Activated naive CD8-positive, alpha-beta T cell treated with anti-CD3 and anti-CD28 coated beads for 36 hours (primary cell): ENCODE measurements at regions not wholly inside any gene's neighbourhood (a gene's known extent, or its start where the extent isn't known, plus 50 kb on each side); places are given as distances from the start of the nearest gene placed in this dataset.

Source experiments
- DNase-seq: peaks from one replicate; pipeline ENCODE4 v3.0.0; 2021
- H3K27ac Mint-ChIP-seq: one replicate; pipeline ENCODE4 v1.8.0; 2022; ENCODE audit warnings: mild to moderate bottlenecking, moderate library complexity, mixed read lengths
- H3K27me3 Mint-ChIP-seq: one replicate; pipeline ENCODE4 v1.8.0; 2022; ENCODE audit warnings: mild to moderate bottlenecking, mixed read lengths
- H3K36me3 Mint-ChIP-seq: one replicate; pipeline ENCODE4 v1.8.0; 2021; ENCODE audit warnings: mild to moderate bottlenecking, mixed read lengths
- H3K4me1 Mint-ChIP-seq: one replicate; pipeline ENCODE4 v1.8.0; 2021; ENCODE audit warnings: mixed read lengths
- H3K4me3 Mint-ChIP-seq: one replicate; pipeline ENCODE4 v1.8.0; 2022; ENCODE audit warnings: mild to moderate bottlenecking, moderate library complexity, mixed read lengths
- H3K9me3 Mint-ChIP-seq: one replicate; pipeline ENCODE4 v1.8.0; 2022; ENCODE audit warnings: mixed read lengths

DNA sequence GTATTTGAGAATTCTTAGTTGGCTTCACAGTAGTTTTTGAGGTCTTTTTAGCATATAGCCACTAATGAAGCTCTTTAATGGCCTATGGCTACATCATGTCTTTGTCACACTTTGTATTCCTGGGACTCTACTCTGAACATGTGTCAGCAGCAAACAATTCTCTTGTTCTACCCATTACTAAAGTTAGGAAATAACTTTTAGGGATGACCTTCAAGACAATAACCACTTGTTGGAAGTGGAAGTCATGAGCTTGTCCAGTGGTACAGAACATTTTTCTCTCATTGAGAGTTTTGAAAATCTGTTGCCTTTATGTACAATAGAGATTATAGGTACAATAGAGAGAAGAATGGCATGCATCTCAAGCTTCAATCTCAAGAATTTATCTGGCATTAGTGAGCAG, 571.6 kb upstream of the JAG1 start:
- Mint-ChIP-seq H3K4me1 (no peaks in the 10 kb centered on the region), H3K27me3 (peaks cover 13% of the 10 kb centered on the region), H3K9me3 (peaks cover 3% of the 10 kb centered on the region), H3K27ac (no peak overlapping the region), H3K36me3 (no peaks in the 10 kb centered on the region), H3K4me3 (no peak overlapping the region)
- no peak for DNase-seq

DNA sequence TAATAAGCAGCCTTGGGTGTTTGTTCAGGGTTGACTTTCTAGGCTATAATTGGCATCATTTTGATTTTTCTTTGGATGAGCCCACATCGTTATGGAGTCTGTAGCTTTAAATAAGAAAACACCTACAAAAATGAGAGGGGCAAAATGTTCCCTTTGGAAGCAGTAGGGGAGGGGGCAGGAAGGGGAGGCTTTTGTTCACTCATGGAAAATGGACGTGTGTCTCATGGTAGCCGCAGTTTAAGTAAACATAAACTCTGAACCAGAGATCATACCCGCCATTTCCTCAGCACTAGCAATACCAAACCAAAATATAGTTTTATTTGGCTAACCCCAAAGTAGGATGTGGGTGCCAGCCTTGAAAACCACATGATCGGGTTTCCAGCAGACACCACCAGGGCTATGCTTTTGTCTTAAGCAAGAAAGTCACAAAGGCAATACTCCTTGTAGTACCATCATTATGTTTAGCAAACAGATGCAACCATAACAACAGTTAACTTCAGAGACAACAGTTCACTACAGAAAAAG, 572.5 kb upstream of the JAG1 start:
- H3K9me3 Mint-ChIP-seq = no peaks in the 10 kb centered on the region
- peaks cover 13% of the 10 kb centered on the region for H3K27me3 Mint-ChIP-seq
- no peak for DNase-seq
- H3K36me3 Mint-ChIP-seq = no peaks in the 10 kb centered on the region
- H3K4me1 Mint-ChIP-seq = no peaks in the 10 kb centered on the region
- no peak overlapping the region for H3K27ac Mint-ChIP-seq
- H3K4me3 Mint-ChIP-seq = no peak overlapping the region

DNA sequence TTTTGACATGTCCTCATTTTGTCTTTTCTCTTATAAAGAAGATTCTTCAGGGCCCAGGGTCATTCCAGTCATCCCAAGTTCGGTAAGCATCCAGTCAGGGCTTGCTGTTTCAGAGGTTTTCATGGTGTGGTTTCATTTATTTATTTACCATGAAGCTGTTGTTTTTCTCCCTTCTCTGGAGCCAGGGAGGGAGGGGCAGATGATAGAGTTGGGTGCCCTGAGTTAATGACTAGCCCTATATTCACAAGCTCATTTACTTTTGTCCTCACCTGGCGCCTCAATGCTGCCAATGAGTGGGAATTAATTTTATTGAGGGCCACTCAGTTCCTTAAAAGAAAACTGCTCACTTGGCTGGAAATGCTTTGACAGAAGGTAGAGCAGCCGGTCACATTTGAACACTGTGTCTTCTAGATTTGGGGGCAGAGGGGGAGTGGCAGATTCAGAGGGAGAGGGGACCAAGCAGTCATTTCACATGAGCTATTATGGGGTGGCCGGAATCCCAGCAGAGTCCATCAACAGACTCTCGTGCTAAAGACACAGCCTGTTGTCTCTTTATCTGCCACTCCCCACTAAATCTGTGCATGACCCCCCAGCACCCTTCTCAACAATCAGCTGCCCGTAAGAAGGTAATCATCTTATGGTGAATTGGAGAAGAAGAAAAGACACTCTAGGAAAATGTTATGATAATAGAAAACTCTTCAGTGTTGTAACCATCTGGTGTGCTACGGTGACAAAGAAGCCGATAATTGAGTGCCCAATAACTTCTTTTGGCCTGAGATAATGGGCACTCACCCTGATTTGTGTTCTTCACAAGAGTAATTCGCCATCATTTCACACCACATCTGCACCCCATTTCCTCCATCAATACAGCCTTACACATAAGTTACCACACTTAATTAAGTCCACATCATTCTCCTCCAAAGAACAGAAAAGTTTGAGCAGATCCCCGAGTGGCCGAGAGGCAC, 573.5 kb upstream of the JAG1 start:
- Mint-ChIP-seq H3K9me3 (no peaks in the 10 kb centered on the region), H3K4me3 (no peak overlapping the region), H3K27me3 (peaks cover 13% of the 10 kb centered on the region), H3K36me3 (no peaks in the 10 kb centered on the region), H3K4me1 (no peaks in the 10 kb centered on the region), H3K27ac (no peak overlapping the region)
- DNase-seq = no peak

DNA sequence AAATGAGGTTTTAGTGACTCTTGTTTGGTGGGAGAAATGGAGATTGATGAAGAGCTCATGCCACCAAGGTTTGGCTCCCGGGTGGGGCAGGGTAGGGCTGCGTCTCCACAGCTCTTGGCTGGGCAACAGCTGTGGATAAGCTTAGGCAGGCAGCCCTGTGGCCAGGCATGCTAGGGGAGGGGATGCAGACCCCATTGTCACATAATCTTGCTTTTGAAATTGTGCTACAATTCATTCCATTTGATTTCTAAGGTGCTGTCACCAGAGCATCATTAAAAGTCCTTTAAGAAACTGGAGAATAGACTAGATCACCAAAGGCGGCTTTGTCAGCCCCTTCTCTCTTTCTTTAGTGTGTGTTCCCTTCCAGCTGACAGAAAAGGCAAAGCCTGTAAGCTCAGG, 574.2 kb upstream of the JAG1 start:
- Mint-ChIP-seq H3K9me3 (no peaks in the 10 kb centered on the region), H3K27ac (no peak overlapping the region), H3K36me3 (no peaks in the 10 kb centered on the region), H3K27me3 (peaks cover 9% of the 10 kb centered on the region), H3K4me1 (no peaks in the 10 kb centered on the region), H3K4me3 (no peak overlapping the region)
- no peak for DNase-seq

DNA sequence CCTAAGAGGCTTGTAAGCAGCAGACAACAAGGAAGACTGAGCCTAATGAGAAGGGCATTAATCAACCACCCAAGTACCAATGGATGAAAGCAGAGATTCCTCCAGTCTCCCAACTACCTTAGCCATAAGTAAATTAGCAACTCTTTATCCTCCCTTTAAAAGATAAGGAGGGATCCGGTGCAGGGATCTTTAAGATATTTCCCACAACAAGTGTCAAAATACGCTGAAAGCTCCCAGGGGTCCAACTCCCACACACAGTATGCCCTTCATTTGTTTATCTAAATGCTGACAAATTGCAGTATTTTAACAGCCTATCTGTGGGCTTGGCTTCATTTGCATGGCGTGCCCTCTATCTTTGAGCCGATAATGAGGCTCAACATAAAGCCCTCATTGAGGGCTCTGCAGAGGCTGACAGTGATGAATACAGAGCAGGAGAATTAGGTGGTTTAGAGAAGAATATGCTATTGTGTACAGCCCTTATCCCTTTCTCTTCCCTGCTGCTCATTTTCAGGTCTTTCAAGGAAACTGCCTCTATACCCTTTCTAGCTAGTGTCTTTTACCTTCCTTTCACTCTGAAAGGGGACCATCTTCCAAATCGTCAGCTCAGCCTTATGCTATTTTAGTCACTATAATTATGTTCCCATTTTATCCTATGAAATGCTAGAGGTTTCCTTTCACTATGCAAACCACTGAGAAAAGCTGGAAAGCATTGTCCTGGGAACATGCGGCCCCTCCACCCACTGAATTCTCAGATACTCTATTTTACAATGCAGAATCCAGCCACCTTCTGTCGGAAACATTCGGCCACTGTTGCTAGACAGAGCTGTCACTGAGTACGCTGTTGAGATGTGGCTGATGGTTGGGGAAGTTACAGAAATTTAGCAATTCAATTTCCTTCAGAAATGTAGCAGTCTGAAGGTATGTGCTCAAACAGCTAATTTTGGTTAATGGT, 575.2 kb upstream of the JAG1 start:
- Mint-ChIP-seq H3K27ac (no peak overlapping the region), H3K9me3 (peaks cover 4% of the 10 kb centered on the region), H3K27me3 (peaks cover 8% of the 10 kb centered on the region), H3K4me3 (no peak overlapping the region), H3K4me1 (no peaks in the 10 kb centered on the region), H3K36me3 (no peaks in the 10 kb centered on the region)
- DNase-seq = no peak

DNA sequence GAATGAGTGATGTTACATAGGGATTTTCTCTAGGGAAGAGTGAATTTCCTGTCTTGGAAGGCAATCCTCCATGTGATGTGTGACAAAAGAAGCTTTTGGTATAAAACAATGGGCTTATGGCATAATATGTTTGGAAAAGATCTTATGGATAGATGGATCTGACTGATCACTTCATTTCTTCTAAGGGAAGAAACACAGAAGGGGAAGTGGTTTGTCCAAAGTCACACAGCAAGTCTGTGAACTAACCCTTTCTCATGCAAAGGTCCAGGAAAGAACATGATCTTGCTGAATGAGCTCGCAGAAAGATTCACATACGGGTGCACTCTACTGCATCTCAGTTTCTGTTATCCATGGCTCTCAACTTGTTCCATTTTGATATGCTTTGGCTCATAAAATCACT, 575.9 kb upstream of the JAG1 start:
- Mint-ChIP-seq H3K27ac (no peak overlapping the region), H3K36me3 (no peaks in the 10 kb centered on the region), H3K4me1 (no peaks in the 10 kb centered on the region), H3K27me3 (peaks cover 8% of the 10 kb centered on the region), H3K9me3 (peaks cover 5% of the 10 kb centered on the region), H3K4me3 (no peak overlapping the region)
- DNase-seq = no peak

DNA sequence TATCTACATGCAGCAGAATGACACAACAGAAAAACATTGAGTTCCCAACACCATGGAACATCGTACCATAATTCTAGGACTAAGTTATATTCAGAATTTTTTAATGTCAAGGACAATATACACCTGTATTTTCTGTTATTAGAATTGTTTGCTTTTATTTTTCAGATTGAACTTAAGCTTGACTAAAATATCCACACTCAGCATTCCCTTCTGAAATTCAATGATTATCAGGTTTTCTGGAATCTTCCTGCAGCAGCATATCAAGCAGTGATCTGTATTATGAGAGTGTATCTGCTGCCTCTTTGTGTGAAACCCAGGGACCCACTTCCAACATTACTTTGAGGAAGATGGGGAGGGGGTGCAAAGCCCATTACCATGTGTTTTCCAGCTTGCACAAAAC, 578.6 kb upstream of the JAG1 start:
- Mint-ChIP-seq H3K9me3 (peaks cover 12% of the 10 kb centered on the region), H3K27ac (no peak overlapping the region), H3K27me3 (peaks cover 4% of the 10 kb centered on the region), H3K4me1 (no peaks in the 10 kb centered on the region), H3K36me3 (no peaks in the 10 kb centered on the region), H3K4me3 (no peak overlapping the region)
- no peak for DNase-seq

DNA sequence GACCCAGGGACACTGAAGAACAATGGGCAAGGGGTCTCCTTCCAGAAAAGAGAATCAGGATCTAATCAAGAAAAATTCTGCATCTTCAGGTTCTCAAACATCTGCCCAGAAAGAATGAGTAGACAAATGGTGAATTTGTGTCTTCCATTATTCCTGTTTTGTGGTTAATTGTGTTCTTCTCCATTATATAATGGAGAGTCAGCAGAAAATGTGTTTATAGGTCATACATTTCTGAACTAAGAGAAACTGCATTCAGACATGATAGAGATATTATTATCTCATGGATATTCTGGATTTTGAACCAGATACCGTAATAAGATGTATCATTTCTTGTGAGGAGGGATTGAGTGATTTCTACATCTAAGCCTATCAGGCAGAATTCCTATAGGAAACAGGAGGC, 581.7 kb upstream of the JAG1 start:
- H3K9me3 Mint-ChIP-seq = peaks cover 15% of the 10 kb centered on the region
- H3K4me3 Mint-ChIP-seq = no peak overlapping the region
- no peak for DNase-seq
- no peaks in the 10 kb centered on the region for H3K27me3 Mint-ChIP-seq
- H3K4me1 Mint-ChIP-seq = peaks cover 1% of the 10 kb centered on the region
- H3K36me3 Mint-ChIP-seq = no peaks in the 10 kb centered on the region
- H3K27ac Mint-ChIP-seq = no peak overlapping the region

DNA sequence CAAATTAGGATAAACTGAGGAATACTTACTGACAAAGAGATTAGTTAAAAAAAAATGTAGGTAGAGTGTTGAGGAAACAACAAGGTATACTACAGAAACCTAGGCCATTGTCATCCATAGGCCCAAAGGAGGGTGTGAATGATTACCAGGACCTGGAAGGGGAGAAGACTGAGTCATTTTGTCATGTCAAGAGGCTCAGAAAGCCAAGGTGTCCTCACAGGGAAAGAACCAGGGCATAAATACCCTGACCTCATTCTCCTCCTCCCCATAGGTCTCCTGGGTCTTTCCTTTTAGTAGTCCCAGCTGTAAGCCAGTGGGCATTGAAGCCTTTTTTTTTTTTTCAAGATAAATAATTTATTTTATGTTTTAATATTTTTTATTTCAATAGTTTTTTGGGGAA, 582.1 kb upstream of the JAG1 start:
- DNase-seq = no peak
- H3K27me3 Mint-ChIP-seq = no peaks in the 10 kb centered on the region
- H3K9me3 Mint-ChIP-seq = peaks cover 15% of the 10 kb centered on the region
- no peak overlapping the region for H3K4me3 Mint-ChIP-seq
- no peaks in the 10 kb centered on the region for H3K36me3 Mint-ChIP-seq
- no peak overlapping the region for H3K27ac Mint-ChIP-seq
- H3K4me1 Mint-ChIP-seq = peaks cover 2% of the 10 kb centered on the region

DNA sequence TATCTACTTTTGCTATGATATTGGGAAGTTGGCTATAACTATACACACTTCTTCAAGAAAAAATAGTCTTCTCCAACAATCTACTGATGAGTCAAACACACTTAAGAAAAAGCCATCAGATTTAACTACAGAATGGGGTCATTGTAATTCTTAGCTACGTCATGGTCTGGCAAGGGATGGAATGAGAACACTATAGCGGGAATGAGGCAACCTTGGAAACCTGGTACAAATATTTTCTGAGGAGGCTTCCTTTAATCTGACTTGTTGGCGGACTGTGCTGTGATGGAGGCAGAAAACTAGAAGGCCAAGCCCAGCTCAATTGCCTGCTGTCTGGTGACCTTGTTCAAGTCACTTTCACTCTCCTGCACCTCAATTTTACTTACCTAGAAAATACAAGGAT, 586.8 kb upstream of the JAG1 start:
- Mint-ChIP-seq H3K36me3 (no peaks in the 10 kb centered on the region), H3K9me3 (peaks cover 8% of the 10 kb centered on the region), H3K27ac (no peak overlapping the region), H3K4me1 (peaks cover 2% of the 10 kb centered on the region), H3K27me3 (no peaks in the 10 kb centered on the region), H3K4me3 (no peak overlapping the region)
- DNase-seq = no peak

DNA sequence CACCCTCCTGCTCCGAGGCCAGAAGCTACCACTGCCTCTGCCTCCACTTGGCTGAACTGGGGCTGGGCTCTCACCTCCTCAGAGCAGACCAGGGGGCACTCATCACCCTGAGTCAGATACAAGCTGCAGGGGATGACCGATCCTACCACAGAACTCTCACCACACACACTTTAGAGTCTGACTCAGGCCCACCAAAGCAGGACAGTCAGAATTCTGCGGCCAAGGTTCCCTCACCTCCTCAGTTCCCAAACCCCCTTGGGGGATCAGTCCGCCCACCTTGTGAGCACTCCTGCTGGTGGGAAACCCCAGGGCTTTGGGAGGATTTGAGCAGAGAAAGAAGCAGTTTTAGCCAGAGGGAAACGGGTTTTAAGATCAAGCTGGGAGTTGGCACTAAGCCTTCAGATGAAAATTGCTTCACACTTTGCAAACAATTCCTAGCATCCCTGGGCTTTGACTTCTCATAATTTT, 587.8 kb upstream of the JAG1 start:
- Mint-ChIP-seq H3K9me3 (peaks cover 7% of the 10 kb centered on the region), H3K36me3 (no peaks in the 10 kb centered on the region), H3K4me3 (no peak overlapping the region), H3K27ac (no peak overlapping the region), H3K27me3 (no peaks in the 10 kb centered on the region), H3K4me1 (peaks cover 2% of the 10 kb centered on the region)
- no peak for DNase-seq

DNA sequence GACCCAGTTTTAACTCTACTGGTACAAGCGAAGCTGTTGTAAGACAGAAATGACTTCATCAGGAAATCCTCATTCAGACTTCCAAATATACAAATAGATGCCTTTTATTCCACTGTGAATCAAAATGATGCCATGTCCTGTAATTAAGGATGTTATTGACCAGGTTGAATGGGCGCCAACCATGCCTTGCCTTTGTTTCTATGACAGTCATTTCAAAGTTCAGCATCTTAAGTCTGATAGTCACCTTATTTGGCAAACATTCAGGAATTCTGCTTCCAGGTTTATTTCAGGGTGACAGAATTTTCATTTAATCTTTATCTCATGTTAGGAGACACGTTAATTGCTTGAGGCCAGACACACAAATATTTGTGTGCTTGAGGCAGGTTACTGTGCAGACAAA, 592.8 kb upstream of the JAG1 start:
- no peaks in the 10 kb centered on the region for H3K27me3 Mint-ChIP-seq
- no peaks in the 10 kb centered on the region for H3K36me3 Mint-ChIP-seq
- no peak overlapping the region for H3K4me3 Mint-ChIP-seq
- no peak for DNase-seq
- peaks cover 1% of the 10 kb centered on the region for H3K9me3 Mint-ChIP-seq
- no peak overlapping the region for H3K27ac Mint-ChIP-seq
- H3K4me1 Mint-ChIP-seq = no peaks in the 10 kb centered on the region

DNA sequence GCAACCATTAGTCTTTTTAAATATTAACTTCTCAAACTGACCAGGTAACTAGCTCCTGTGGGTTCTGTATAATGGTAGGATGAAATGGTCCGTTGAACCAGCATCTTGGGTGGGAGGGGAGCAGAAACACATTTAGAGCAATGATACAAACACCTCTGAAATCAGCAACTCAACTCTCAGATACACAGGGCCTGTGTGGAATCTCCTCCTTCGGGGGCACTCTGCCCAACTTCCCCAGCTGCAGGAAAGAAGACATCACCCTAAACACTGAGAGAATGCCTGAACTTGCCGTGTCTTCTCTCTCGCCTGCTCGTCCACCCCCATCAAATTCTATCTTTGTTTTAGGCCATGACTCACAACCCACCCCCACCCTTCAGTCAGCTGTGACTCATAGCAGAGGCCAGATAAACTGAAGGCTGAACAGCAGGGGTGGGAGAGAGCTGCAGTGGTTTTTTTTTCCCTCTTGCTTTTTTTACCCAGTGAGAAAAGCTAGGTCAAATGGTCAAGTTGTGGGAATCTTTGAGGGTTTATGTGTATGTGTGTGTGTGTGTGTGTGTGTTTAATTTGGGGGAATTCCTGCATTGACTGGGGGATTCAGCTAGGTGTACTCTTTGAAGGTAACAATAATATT, 593.4 kb upstream of the JAG1 start:
- H3K9me3 Mint-ChIP-seq = peaks cover 1% of the 10 kb centered on the region
- H3K4me1 Mint-ChIP-seq = no peaks in the 10 kb centered on the region
- H3K27me3 Mint-ChIP-seq = no peaks in the 10 kb centered on the region
- DNase-seq = no peak
- no peaks in the 10 kb centered on the region for H3K36me3 Mint-ChIP-seq
- no peak overlapping the region for H3K27ac Mint-ChIP-seq
- H3K4me3 Mint-ChIP-seq = no peak overlapping the region

DNA sequence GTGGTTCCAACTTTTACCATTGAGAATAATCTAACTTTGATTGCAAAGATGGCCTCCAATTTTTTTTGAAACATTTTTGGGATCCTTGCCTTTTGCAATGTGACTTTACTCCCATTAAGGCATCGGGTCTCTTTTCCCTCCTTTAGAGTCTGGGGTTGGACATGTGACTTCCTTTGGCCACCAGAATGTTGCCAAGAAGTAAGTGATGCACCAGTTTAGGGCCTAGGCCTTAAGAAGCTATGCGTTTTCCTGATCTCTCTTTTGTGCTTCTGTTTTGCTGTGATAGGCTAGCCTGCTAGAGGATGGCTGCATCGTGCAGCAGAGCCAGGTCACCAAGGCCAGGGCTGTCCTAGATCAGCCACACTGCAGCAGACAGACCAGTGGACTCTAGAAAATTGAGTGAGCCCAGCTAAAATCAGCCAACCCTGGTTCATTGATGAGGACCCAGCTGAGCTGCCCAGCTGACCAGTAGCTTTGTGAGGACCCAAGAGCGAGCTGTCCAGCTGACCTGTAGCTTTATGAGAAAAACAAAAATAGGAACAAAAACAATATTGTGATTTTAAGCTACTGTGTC, 594.0 kb upstream of the JAG1 start:
- Mint-ChIP-seq H3K9me3 (peaks cover 1% of the 10 kb centered on the region), H3K4me1 (no peaks in the 10 kb centered on the region), H3K4me3 (no peak overlapping the region), H3K36me3 (no peaks in the 10 kb centered on the region), H3K27me3 (no peaks in the 10 kb centered on the region), H3K27ac (no peak overlapping the region)
- no peak for DNase-seq
